VCaP (cell line): ENCODE measurements at regions not wholly inside any gene's neighbourhood (a gene's known extent, or its start where the extent isn't known, plus 50 kb on each side); places are given as distances from the start of the nearest gene placed in this dataset.
"Not testable (repeated sequence)": the region's sequence is repeated elsewhere in the genome, so short reads cannot be mapped to it uniquely, and the experiment has no call there.

Experiments used
- H3K27ac ChIP-seq: fragments of 450-650 bp; 2 replicates; pipeline ENCODE4 v1.5.1; 2017
- TF ChIP-seq, protein P1 (sequence below): fragments of 450-650 bp; conservative IDR thresholded peaks from 2 replicates; pipeline ENCODE4 v1.5.1; 2017; ENCODE audit warnings: mild to moderate bottlenecking, moderate library complexity

DNA sequence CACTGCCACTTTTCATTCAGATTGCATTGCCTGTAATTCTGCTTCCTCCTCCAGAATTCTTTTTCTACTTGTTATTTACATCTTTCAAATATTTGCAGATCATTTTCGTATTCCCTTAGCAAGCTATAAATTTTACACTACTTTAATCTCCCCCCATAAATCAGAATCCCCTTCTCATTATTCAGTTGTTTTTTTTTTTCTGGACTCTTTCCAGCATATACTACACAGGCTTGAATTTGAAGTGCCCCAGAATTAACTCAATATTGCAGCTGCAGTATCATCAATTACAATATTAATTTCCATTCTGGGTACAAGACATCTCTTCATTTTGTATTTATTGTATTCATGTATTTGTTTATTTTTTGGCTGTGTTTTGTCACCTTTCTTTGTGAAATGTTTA, 1494.3 kb downstream of the AMY1C start:
- TF ChIP-seq, protein P1, sequence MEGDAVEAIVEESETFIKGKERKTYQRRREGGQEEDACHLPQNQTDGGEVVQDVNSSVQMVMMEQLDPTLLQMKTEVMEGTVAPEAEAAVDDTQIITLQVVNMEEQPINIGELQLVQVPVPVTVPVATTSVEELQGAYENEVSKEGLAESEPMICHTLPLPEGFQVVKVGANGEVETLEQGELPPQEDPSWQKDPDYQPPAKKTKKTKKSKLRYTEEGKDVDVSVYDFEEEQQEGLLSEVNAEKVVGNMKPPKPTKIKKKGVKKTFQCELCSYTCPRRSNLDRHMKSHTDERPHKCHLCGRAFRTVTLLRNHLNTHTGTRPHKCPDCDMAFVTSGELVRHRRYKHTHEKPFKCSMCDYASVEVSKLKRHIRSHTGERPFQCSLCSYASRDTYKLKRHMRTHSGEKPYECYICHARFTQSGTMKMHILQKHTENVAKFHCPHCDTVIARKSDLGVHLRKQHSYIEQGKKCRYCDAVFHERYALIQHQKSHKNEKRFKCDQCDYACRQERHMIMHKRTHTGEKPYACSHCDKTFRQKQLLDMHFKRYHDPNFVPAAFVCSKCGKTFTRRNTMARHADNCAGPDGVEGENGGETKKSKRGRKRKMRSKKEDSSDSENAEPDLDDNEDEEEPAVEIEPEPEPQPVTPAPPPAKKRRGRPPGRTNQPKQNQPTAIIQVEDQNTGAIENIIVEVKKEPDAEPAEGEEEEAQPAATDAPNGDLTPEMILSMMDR: no peak
- no peak overlapping the region for H3K27ac ChIP-seq

DNA sequence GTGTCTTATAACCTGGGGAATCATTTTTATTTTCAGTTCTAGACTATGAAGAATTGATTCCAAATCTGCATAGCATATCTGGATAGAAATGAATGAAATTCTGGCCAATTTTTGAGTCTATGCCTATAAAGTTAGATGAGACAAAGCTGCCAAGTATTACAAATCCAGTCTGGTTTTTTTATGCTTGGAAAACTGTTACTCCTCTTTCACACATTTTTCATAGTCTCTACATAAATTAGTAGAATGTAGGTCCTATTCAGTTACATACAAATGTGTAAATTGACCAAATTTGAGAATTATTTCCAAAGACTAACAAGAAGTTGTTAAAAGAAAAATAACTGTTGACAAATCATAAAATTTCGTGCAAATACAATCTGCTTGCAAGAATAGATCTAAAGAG, 1505.2 kb downstream of the AMY1C start:
- H3K27ac ChIP-seq: no peak overlapping the region
- TF ChIP-seq, protein P1: no peak

DNA sequence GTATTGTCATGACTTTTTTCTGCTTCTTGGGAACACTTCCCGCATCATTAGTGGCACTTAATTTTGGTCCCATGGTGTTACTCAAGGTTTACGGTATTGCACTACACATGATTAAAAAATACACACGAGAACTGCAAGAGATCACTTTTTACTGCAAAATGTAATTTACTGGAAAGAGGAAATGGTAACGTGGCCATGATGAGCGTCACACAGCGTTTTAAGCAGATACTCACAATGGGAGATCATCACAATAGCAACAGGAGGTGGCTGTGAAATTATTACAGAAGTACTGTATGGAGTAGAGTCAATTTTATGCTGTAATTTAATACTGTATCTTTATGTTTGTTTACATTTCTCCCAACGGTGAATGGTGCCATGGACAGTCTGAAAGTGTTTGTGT, 1510.3 kb downstream of the AMY1C start:
- no peak overlapping the region for H3K27ac ChIP-seq
- TF ChIP-seq, protein P1: no peak

DNA sequence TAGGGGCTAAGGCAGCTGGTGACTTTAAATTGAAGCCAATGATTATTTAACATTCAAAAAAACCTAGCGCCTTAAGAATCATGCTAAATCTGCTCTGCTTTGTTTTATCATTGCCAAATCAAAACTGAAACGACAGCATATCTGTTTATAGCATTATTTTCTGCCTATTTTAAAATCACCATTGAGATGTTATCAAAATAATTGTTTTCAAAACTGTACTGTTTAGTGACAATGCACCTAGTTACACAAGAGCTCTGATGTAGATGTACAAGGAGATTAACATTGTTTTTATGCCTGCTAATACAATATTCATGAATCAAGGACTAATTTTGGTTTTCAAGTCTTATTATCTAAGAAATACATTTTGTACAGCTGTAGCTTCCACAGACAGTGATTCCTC, 1521.3 kb downstream of the AMY1C start:
- no peak overlapping the region for H3K27ac ChIP-seq
- TF ChIP-seq, protein P1: no peak

DNA sequence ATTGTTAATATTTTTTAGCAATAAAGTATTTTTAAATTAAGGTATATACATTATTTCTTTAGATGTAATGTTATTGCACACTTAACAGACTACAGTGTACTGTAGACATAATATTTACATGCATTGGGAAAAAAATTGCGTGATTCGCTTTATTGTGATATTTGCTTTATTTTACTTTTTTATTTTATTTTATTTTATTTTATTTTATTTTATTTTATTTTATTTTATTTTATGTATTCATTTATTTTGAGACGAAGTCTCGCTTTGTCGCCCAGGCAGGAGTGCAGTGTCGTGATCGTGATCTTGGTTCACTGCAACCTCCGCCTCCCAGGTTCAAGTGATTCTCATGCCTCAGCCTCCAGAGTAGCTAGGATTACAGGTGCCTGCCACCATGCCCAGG, 1522.7 kb downstream of the AMY1C start:
- H3K27ac ChIP-seq: not testable (repeated sequence)

DNA sequence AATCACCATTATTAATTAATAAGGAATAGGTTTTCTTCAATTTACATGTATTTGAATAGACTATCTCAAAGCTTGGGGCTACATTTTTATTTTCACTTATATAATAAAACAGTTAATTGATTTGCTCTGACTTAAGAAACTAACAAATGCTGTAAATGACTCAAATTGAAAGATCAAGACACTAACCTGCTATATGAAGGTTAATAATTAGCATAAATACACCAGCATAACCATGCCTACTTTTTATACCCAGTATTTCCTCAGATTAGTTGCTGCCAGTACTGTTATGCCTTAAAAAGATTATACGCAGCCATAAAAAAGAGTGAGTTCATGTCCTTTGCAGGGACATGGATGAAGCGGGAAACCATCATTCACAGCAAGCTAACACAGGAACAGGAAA, 1545.1 kb downstream of the AMY1C start:
- TF ChIP-seq, protein P1: no peak
- no peak overlapping the region for H3K27ac ChIP-seq

DNA sequence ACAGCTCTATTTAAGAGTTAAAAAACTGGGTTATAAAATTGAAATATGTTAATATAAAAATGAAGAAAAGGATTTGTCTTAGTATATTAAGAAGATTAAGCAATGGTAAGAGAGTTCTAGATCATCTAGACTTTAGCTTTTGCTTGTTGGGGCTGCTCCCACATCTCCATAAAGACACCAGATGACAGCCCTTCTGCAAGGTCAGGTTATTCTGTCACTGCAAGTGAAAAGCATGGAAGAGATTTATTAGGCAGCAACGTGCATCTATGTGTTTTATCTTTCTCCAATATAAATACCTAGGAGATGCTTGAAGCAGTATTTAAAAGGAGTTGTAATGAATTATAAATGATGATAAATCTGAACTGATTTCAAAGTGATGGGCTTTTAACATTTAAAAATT, 1560.4 kb downstream of the AMY1C start:
- TF ChIP-seq, protein P1: no peak
- H3K27ac ChIP-seq: no peak overlapping the region

DNA sequence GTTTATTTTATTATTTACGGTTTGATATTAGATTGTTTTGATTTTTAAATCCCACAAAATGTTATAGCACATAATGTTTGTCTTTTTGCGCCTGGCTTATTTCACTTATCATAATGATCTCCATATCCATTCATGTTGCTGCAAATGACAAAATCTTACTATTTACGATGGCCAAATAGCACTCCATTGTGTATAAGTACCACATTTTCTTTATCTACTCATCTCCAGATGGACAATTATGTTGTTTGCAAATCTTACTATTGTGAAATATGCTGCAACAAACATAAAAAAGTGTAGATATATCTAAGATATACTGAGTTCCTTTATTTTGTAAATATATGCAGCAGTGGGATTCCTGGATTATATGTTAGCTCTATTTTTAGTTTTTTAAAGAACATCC, 1568.3 kb downstream of the AMY1C start:
- H3K27ac ChIP-seq: no peak overlapping the region
- TF ChIP-seq, protein P1: no peak
